RWPE1 (cell line): ENCODE measurements at regions not wholly inside any gene's neighbourhood (a gene's known extent, or its start where the extent isn't known, plus 50 kb on each side); places are given as distances from the start of the nearest gene placed in this dataset.

Experiments used
- CTCF ChIA-PET: fragments of 350-600 bp; sonication (Branson Sonifier 250); formaldehyde crosslinking; extraction: SDS; loops from one replicate; lab custom pipeline; 2021; lab: Yijun Ruan, JAX
- POLR2A ChIA-PET: fragments of 400-600 bp; formaldehyde crosslinking; extraction: SDS; loops from one replicate; lab custom pipeline; 2020; ENCODE audit warnings: antibody characterized with exemption; ENCODE audit not compliant: low non-redundant PET; lab: Yijun Ruan, JAX
- DNase-seq: peaks from one replicate; pipeline ENCODE4 v3.0.0; 2012; ENCODE audit warnings: low spot score
- H3K27ac ChIP-seq: fragments of 450-650 bp; 2 replicates; pipeline ENCODE4 v1.5.1; 2017
- TF ChIP-seq, protein P1 (sequence below): fragments of 450-650 bp; conservative IDR thresholded peaks from 2 replicates; pipeline ENCODE4 v1.5.1; 2017; ENCODE audit warnings: low read depth, mild to moderate bottlenecking

DNA sequence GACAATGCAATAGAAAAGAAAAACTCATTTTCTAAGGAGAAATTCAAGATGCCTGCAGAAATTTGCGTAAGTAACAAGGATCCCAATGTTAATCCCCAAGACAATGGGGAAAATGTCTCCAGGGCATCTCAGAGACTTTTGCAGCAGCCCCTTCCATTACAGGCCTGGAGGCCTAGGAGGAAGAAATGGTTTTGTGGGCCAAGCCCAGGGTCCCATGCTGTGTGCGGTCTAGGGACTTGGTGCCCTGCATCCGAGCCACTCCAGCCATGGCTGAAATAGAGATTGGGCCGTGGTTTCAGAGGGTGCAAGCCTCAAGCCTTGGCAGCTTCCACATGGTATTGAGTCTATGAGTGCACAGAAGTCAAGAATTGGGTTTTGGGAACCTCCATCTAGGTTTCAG is 103.9 kb upstream of the ACVR1 start:
- DNase-seq: no peak
- no peak overlapping the region for H3K27ac ChIP-seq
- CTCF ChIA-PET: no interaction called here
- POLR2A ChIA-PET: no interaction called here
- TF ChIP-seq, protein P1, sequence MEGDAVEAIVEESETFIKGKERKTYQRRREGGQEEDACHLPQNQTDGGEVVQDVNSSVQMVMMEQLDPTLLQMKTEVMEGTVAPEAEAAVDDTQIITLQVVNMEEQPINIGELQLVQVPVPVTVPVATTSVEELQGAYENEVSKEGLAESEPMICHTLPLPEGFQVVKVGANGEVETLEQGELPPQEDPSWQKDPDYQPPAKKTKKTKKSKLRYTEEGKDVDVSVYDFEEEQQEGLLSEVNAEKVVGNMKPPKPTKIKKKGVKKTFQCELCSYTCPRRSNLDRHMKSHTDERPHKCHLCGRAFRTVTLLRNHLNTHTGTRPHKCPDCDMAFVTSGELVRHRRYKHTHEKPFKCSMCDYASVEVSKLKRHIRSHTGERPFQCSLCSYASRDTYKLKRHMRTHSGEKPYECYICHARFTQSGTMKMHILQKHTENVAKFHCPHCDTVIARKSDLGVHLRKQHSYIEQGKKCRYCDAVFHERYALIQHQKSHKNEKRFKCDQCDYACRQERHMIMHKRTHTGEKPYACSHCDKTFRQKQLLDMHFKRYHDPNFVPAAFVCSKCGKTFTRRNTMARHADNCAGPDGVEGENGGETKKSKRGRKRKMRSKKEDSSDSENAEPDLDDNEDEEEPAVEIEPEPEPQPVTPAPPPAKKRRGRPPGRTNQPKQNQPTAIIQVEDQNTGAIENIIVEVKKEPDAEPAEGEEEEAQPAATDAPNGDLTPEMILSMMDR: no peak

- H3K27ac ChIP-seq: peak overlapping the region; percentile 7; the same call in 1 of the 2 replicates
- TF ChIP-seq, protein P1: no peak
- CTCF ChIA-PET: no interaction called here
- peak; percentile 7 for DNase-seq
- POLR2A ChIA-PET: no interaction called here
These were observed 95.6 kb upstream of the ACVR1 start for GRCh38 chr2:157971702-157972101.

- TF ChIP-seq, protein P1: no peak
- no peak for DNase-seq
- CTCF ChIA-PET: interaction anchor here (0.7 kb wide), 1 partner anchor 342 kb away, joined by 5 read pairs; no protein-coding TSS in a partner anchor
- H3K27ac ChIP-seq: no peak overlapping the region
- POLR2A ChIA-PET: no interaction called here
These were observed 91.7 kb upstream of the ACVR1 start for GRCh38 chr2:157967856-157968255.

- ChIA-PET CTCF (no interaction called here), POLR2A (no interaction called here)
These were observed 83.1 kb upstream of the ACVR1 start for GRCh38 chr2:157959249-157959648.

DNA sequence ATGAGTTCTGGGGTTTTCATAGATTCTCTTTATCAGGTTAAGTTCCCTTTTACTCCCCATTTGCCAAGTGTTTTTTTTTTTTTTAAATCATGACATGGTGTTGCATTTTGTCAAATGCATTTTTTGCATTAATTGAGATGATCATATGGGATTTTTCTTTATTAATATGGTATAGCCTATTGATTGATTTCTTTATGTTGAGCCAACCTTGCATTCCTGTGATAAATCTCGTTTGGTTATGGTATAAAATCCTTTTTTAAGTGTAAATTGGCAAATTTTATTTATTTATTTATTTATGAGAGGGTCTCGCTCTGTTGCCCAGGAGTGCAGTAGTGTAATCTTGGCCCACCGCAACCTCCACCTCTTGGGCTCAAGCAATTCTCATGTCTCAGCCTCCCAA is 81.5 kb upstream of the ACVR1 start:
- POLR2A ChIA-PET: no interaction called here
- TF ChIP-seq, protein P1: no peak

More at GRCh38 chr2:157959249-157959648, 83.1 kb upstream of the ACVR1 start:
- no peak for DNase-seq
- TF ChIP-seq, protein P1: no peak
- no peak overlapping the region for H3K27ac ChIP-seq

DNA sequence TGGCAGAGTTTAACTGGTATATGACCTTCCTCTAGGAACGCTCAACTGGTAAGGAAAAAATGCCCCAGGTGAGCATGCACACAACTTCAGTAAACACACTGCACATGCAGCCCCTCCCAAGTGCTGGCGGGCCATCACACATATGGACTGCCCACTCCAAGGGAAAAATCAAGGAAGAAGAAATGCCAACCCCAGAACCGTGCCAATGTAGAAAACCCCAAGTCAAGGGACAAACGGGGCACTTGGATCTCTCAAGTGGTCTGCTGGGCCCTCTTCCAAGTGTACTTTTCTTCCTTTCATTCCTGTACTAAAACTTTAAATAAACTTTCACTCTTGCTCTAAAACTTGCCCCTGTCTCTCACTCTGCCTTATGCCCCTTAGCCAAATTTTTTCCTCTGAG is 76.4 kb upstream of the ACVR1 start:
- POLR2A ChIA-PET: no interaction called here
- H3K27ac ChIP-seq: no peak overlapping the region
- no peak for DNase-seq
- CTCF ChIA-PET: interaction anchor here (0.6 kb wide), 1 partner anchor 348 kb away, joined by 3 read pairs; no protein-coding TSS in a partner anchor
- TF ChIP-seq, protein P1: no peak

More for the DNA sequence above, 81.5 kb upstream of the ACVR1 start:
- no peak overlapping the region for H3K27ac ChIP-seq
- DNase-seq: no peak
- CTCF ChIA-PET: no interaction called here
